Endothelial cell of umbilical vein (primary cell): ENCODE measurements at regions not wholly inside any gene's neighbourhood (a gene's known extent, or its start where the extent isn't known, plus 50 kb on each side); places are given as distances from the start of the nearest gene placed in this dataset.
"Not testable (repeated sequence)": the region's sequence is repeated elsewhere in the genome, so short reads cannot be mapped to it uniquely, and the experiment has no call there.

ENCODE experiments used
- CTCF ChIP-seq, 2 donors: IDR thresholded peaks; 1 replicate in 1 of 2; 2 replicates in 1 of 2; pipeline ENCODE4 v1.5.1; 2011; ENCODE audit warnings: low read length in 2 of 2, mild to moderate bottlenecking in 2 of 2, moderate library complexity in 2 of 2, control low read depth in 1 of 2, inconsistent platforms in 1 of 2, low read depth in 1 of 2; ENCODE audit not compliant: insufficient read depth in 1 of 2; ENCODE audit errors: extremely low read depth in 1 of 2
- EZH2 ChIP-seq: IDR thresholded peaks from 2 replicates; pipeline ENCODE4 v1.6.1; 2012; ENCODE audit warnings: borderline replicate concordance, low read depth, mild to moderate bottlenecking, moderate library complexity, low read length, inconsistent platforms; ENCODE audit not compliant: severe bottlenecking
- POLR2A ChIP-seq: IDR thresholded peaks from 2 replicates; pipeline ENCODE4 v1.6.1; 2012; ENCODE audit warnings: low read depth, mild to moderate bottlenecking, control low read depth, low read length
- POLR2AphosphoS5 ChIP-seq: IDR thresholded peaks from 2 replicates; pipeline ENCODE4 v1.6.1; 2012; ENCODE audit warnings: low read depth, mild to moderate bottlenecking, control low read depth, low read length, moderate library complexity; ENCODE audit not compliant: insufficient read depth
- TF ChIP-seq, protein P1 (sequence below): IDR thresholded peaks from 2 replicates; pipeline ENCODE4 v1.6.1; 2011; ENCODE audit not compliant: insufficient read depth, insufficient read length

GRCh38 chr7:68887116-68887515, 711.2 kb upstream of the AUTS2 start:
- TF ChIP-seq EZH2; POLR2A; CTCF (IDR thresholded peaks at IDR 0.05; ENCODE audit: extremely low read depth in 1 of 2, insufficient read depth in 1 of 2, low read depth in 1 of 2, low read length in 2 of 2); POLR2AphosphoS5: not testable (repeated sequence)
- TF ChIP-seq, protein P1, sequence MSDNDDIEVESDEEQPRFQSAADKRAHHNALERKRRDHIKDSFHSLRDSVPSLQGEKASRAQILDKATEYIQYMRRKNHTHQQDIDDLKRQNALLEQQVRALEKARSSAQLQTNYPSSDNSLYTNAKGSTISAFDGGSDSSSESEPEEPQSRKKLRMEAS = not testable (repeated sequence)
